Keratinocyte (primary cell): ENCODE measurements at regions not wholly inside any gene's neighbourhood (a gene's known extent, or its start where the extent isn't known, plus 50 kb on each side); places are given as distances from the start of the nearest gene placed in this dataset.

Experiments
- DNase-seq: peaks from one replicate; pipeline ENCODE4 v3.0.0-alpha.2; 2011; ENCODE audit warnings: low read depth, missing footprints, low spot score
- FAIRE-seq: peaks from 2 replicates; lab custom pipeline; 2011; peaks lifted over from hg19 to GRCh38; lab: Jason Lieb, UNC
- H2AFZ ChIP-seq: 2 replicates; pipeline ENCODE4 v1.6.0; 2012; ENCODE audit warnings: low read length, control low read depth, inconsistent platforms; ENCODE audit not compliant: control insufficient read depth
- H3K27ac ChIP-seq: 2 replicates; pipeline ENCODE4 v1.5.1; 2011; ENCODE audit warnings: low read length; ENCODE audit not compliant: control insufficient read depth, insufficient read depth
- H3K27me3 ChIP-seq: 3 replicates; pipeline ENCODE4 v1.6.0; 2011; ENCODE audit warnings: low read length; ENCODE audit not compliant: control insufficient read depth, insufficient read depth; ENCODE audit errors: extremely low read depth
- H3K36me3 ChIP-seq, 2 experiments: 2 replicates in 1 of 2; 3 replicates in 1 of 2; pipeline ENCODE4 v1.5.1; 2011; ENCODE audit warnings: low read length in 2 of 2, mild to moderate bottlenecking in 1 of 2; ENCODE audit not compliant: control insufficient read depth in 2 of 2, insufficient read depth in 2 of 2; ENCODE audit errors: extremely low read depth in 1 of 2
- H3K4me1 ChIP-seq: 3 replicates; pipeline ENCODE4 v1.5.1; 2011; ENCODE audit warnings: low read length; ENCODE audit not compliant: control insufficient read depth, insufficient read depth; ENCODE audit errors: extremely low read depth
- H3K4me2 ChIP-seq: 3 replicates; pipeline ENCODE4 v1.6.0; 2011; ENCODE audit warnings: low read depth, low read length; ENCODE audit not compliant: control insufficient read depth, insufficient read depth; ENCODE audit errors: extremely low read depth
- H3K4me3 ChIP-seq, 3 experiments: fragments of 200-600 bp in 1 of 3; sonication (generic) in 1 of 3; 2 replicates in 2 of 3; 3 replicates in 1 of 3; pipeline ENCODE4 v1.5.1; 2011 to 2016; ENCODE audit warnings: low read length in 3 of 3, mild to moderate bottlenecking in 3 of 3, control low read depth in 2 of 3, inconsistent platforms in 1 of 3, low read depth in 1 of 3, mixed read lengths in 1 of 3, mixed run types in 1 of 3, moderate library complexity in 1 of 3; ENCODE audit not compliant: control insufficient read depth in 2 of 3, insufficient read depth in 2 of 3; ENCODE audit errors: extremely low read depth in 1 of 3
- H3K79me2 ChIP-seq: 2 replicates; pipeline ENCODE4 v1.6.0; 2012; ENCODE audit warnings: low read length; ENCODE audit not compliant: control insufficient read depth, insufficient read depth
- H3K9ac ChIP-seq: 3 replicates; pipeline ENCODE4 v1.6.0; 2011; ENCODE audit warnings: low read length; ENCODE audit not compliant: control insufficient read depth, insufficient read depth; ENCODE audit errors: extremely low read depth
- H3K9me1 ChIP-seq: 3 replicates; pipeline ENCODE4 v1.6.0; 2011; ENCODE audit warnings: low read length; ENCODE audit not compliant: control insufficient read depth, insufficient read depth; ENCODE audit errors: extremely low read depth
- H3K9me3 ChIP-seq: 2 replicates; pipeline ENCODE4 v1.5.1; 2012; ENCODE audit warnings: low read depth, low read length; ENCODE audit not compliant: control insufficient read depth
- H4K20me1 ChIP-seq: 3 replicates; pipeline ENCODE4 v1.6.0; 2011; ENCODE audit warnings: low read length; ENCODE audit not compliant: control insufficient read depth, insufficient read depth; ENCODE audit errors: extremely low read depth
- EZH2 ChIP-seq: IDR thresholded peaks from one replicate; pipeline ENCODE4 v1.6.1; 2012; ENCODE audit warnings: inconsistent platforms, mild to moderate bottlenecking, low read length, moderate library complexity
- dilution Hi-C: fragments of 300-500 bp; cut with MboI; formaldehyde crosslinking; loops from one replicate; pipeline ENCODE4 v1.7.0; 2020; ENCODE audit warnings: low sequenced_read_pairs; ENCODE audit not compliant: extremely low pct_ligation_motif_present
- TF ChIP-seq, protein P1 (sequence below), 3 experiments: IDR thresholded peaks in 1 of 3; conservative IDR thresholded peaks in 1 of 3; optimal IDR thresholded peaks in 1 of 3; 2 replicates in 2 of 3; 3 replicates in 1 of 3; pipeline versions ENCODE3 to v1.5.1; 2011; ENCODE audit warnings: low read length in 3 of 3, mild to moderate bottlenecking in 3 of 3, moderate library complexity in 2 of 3, control low read depth in 1 of 3, inconsistent platforms in 1 of 3; ENCODE audit not compliant: insufficient read depth in 2 of 3; ENCODE audit errors: extremely low read depth in 1 of 3

- H3K4me1 ChIP-seq = no peaks in the 10 kb centered on the region
- peaks cover 5% of the 10 kb centered on the region for H3K27me3 ChIP-seq
- H3K9ac ChIP-seq = no peak overlapping the region
Observed at GRCh38 chr1:110763149-110763548, 88.4 kb upstream of the KCNA3 start.

GRCh38 chr1:110760321-110760720 is 85.6 kb upstream of the KCNA3 start:
- DNase-seq (no peak), FAIRE-seq (no peak)
- no peak for TF ChIP-seq EZH2
- TF ChIP-seq, protein P1, sequence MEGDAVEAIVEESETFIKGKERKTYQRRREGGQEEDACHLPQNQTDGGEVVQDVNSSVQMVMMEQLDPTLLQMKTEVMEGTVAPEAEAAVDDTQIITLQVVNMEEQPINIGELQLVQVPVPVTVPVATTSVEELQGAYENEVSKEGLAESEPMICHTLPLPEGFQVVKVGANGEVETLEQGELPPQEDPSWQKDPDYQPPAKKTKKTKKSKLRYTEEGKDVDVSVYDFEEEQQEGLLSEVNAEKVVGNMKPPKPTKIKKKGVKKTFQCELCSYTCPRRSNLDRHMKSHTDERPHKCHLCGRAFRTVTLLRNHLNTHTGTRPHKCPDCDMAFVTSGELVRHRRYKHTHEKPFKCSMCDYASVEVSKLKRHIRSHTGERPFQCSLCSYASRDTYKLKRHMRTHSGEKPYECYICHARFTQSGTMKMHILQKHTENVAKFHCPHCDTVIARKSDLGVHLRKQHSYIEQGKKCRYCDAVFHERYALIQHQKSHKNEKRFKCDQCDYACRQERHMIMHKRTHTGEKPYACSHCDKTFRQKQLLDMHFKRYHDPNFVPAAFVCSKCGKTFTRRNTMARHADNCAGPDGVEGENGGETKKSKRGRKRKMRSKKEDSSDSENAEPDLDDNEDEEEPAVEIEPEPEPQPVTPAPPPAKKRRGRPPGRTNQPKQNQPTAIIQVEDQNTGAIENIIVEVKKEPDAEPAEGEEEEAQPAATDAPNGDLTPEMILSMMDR (optimal IDR thresholded peaks at IDR 0.05 in 1 of 3, IDR thresholded peaks at IDR 0.05 in 1 of 3, conservative IDR thresholded peaks at IDR 0.05 in 1 of 3; ENCODE audit: extremely low read depth in 1 of 3, insufficient read depth in 2 of 3, low read length in 3 of 3) = no peak
- no peak overlapping the region for H3K27ac ChIP-seq
- no peaks in the 10 kb centered on the region for H3K79me2 ChIP-seq
- dilution Hi-C loops = no loop called here
- no peaks in the 10 kb centered on the region for H3K9me1 ChIP-seq
- no peak overlapping the region for H3K4me2 ChIP-seq
- H3K4me1 ChIP-seq = no peaks in the 10 kb centered on the region
- no peak overlapping the region for H3K9ac ChIP-seq
- no peaks in the 10 kb centered on the region for H3K9me3 ChIP-seq
- no peak overlapping the region for H2AFZ ChIP-seq
- H3K27me3 ChIP-seq = peaks cover 4% of the 10 kb centered on the region
- no peak overlapping the region for H3K4me3 ChIP-seq
- no peaks in the 10 kb centered on the region for H3K36me3 ChIP-seq
- H4K20me1 ChIP-seq = no peaks in the 10 kb centered on the region

More at GRCh38 chr1:110763149-110763548, 88.4 kb upstream of the KCNA3 start:
- Histone ChIP-seq H3K4me3 (no peak overlapping the region), H3K9me3 (no peaks in the 10 kb centered on the region), H3K27ac (no peak overlapping the region), H3K4me2 (no peak overlapping the region), H3K79me2 (no peaks in the 10 kb centered on the region), H3K9me1 (no peaks in the 10 kb centered on the region), H2AFZ (no peak overlapping the region), H4K20me1 (no peaks in the 10 kb centered on the region), H3K36me3 (no peaks in the 10 kb centered on the region)
- dilution Hi-C loops = no loop called here
- DNase-seq (no peak), FAIRE-seq (no peak)
- TF ChIP-seq EZH2 = no peak
- TF ChIP-seq, protein P1 (optimal IDR thresholded peaks at IDR 0.05 in 1 of 3, IDR thresholded peaks at IDR 0.05 in 1 of 3, conservative IDR thresholded peaks at IDR 0.05 in 1 of 3; ENCODE audit: extremely low read depth in 1 of 3, insufficient read depth in 2 of 3, low read length in 3 of 3) = no peak
